ENCODE measurements at regions not wholly inside any gene's neighbourhood (a gene's known extent, or its start where the extent isn't known, plus 50 kb on each side); places are given as distances from the start of the nearest gene placed in this dataset.

- no peak overlapping the region for H3K27ac ChIP-seq
- WGBS, 2 donors: 57 to 63% methylated on average over 5 of the region's 5 CpGs
- no peak overlapping the region for H3K4me3 ChIP-seq
- no peak for DNase-seq
- H3K27me3 ChIP-seq: no peaks in the 10 kb centered on the region
- no peak for TF ChIP-seq CTCF (IDR thresholded peaks at IDR 0.05)
- H3K9me3 ChIP-seq: peaks cover 0 to 32% (median 0%) of the 10 kb centered on the region in 11 donors
- H3K36me3 ChIP-seq: no peaks in the 10 kb centered on the region
- no peak for ATAC-seq
- intact Hi-C loops (cut with DNase I): no loop called here
- no peaks in the 10 kb centered on the region for H3K4me1 ChIP-seq
Observed at GRCh38 chr3:166052440-166052839, 215.2 kb upstream of the BCHE start.

GRCh38 chr3:166029507-166029906 lies 192.3 kb upstream of the BCHE start:
- no peaks in the 10 kb centered on the region for H3K36me3 ChIP-seq
- DNase-seq: no peak
- no peak for TF ChIP-seq CTCF (IDR thresholded peaks at IDR 0.05)

GRCh38 chr3:166013073-166013679 lies 176.0 kb upstream of the BCHE start:
- intact Hi-C loops (cut with DNase I): loop anchor here in 6 of 10 donors (5.0 to 10.0 kb wide), 4 partner anchors 1332 to 1342 kb away; no protein-coding TSS in a partner anchor
- DNase-seq (no peak), ATAC-seq (no peak)
- Histone ChIP-seq H3K4me3 (no peak overlapping the region), H3K4me1 (no peaks in the 10 kb centered on the region), H3K27ac (no peak overlapping the region), H3K27me3 (no peaks in the 10 kb centered on the region), H3K36me3 (no peaks in the 10 kb centered on the region), H3K9me3 (peaks cover 0 to 8% (median 0%) of the 10 kb centered on the region in 11 donors)
- TF ChIP-seq CTCF (IDR thresholded peaks at IDR 0.05): peak in 7 of 9 donors; percentile 18 to 51 (median 38)
- WGBS, 2 donors: 6 to 7% methylated on average over 1 of the region's 1 CpG

More at GRCh38 chr3:166029507-166029906, 192.3 kb upstream of the BCHE start:
- ATAC-seq: no peak
- no peak overlapping the region for H3K4me3 ChIP-seq
- intact Hi-C loops (cut with DNase I): no loop called here
- H3K27ac ChIP-seq: no peak overlapping the region
- WGBS, 2 donors: 46 to 52% methylated on average over 3 of the region's 3 CpGs
- no peaks in the 10 kb centered on the region for H3K27me3 ChIP-seq
- H3K9me3 ChIP-seq: peaks cover 0 to 23% (median 0%) of the 10 kb centered on the region in 11 donors
- no peaks in the 10 kb centered on the region for H3K4me1 ChIP-seq

- no peak overlapping the region for H3K4me3 ChIP-seq
- intact Hi-C loops (cut with DNase I): loop anchor here in 6 of 10 donors (5.0 to 10.0 kb wide), 4 partner anchors 1333 to 1343 kb away; no protein-coding TSS in a partner anchor
- peaks cover 0 to 14% (median 0%) of the 10 kb centered on the region in 11 donors for H3K9me3 ChIP-seq
- ATAC-seq (no peak), DNase-seq (no peak)
- H3K27me3 ChIP-seq: no peaks in the 10 kb centered on the region
- WGBS, 2 donors: 89 to 95% methylated on average over 1 of the region's 1 CpG
- H3K36me3 ChIP-seq: no peaks in the 10 kb centered on the region
- TF ChIP-seq CTCF (IDR thresholded peaks at IDR 0.05): no peak
- H3K4me1 ChIP-seq: no peaks in the 10 kb centered on the region
- H3K27ac ChIP-seq: no peak overlapping the region
Observed at GRCh38 chr3:166011771-166012170, 174.5 kb upstream of the BCHE start.
